Effector memory CD8-positive, alpha-beta T cell (primary cell): ENCODE measurements at regions not wholly inside any gene's neighbourhood (a gene's known extent, or its start where the extent isn't known, plus 50 kb on each side); places are given as distances from the start of the nearest gene placed in this dataset.
"Not testable (repeated sequence)": the region's sequence is repeated elsewhere in the genome, so short reads cannot be mapped to it uniquely, and the experiment has no call there.

ENCODE experiments used
- ATAC-seq: fragments of 150-1000 bp; cut with Tn5 transposase; replicated peaks from 2 replicates; pipeline ENCODE4 v1.10.0; 2021; ENCODE audit warnings: mild to moderate bottlenecking, moderate library complexity
- DNase-seq, 3 experiments: peaks; one replicate each; pipeline ENCODE4 v3.0.0; 2021
- H3K27ac Mint-ChIP-seq, 2 donors: one replicate each; pipeline ENCODE4 v1.8.0; 2022; ENCODE audit warnings: mild to moderate bottlenecking in 2 of 2, mixed read lengths in 2 of 2, moderate library complexity in 2 of 2
- H3K27me3 Mint-ChIP-seq, 2 donors: one replicate each; pipeline ENCODE4 v1.8.0; 2022; ENCODE audit warnings: mixed read lengths in 2 of 2
- H3K36me3 Mint-ChIP-seq: one replicate; pipeline ENCODE4 v1.8.0; 2022; ENCODE audit warnings: mild to moderate bottlenecking, moderate library complexity, mixed read lengths; ENCODE audit not compliant: insufficient read depth
- H3K4me1 Mint-ChIP-seq, 2 donors: one replicate each; pipeline ENCODE4 v1.8.0; 2022; ENCODE audit warnings: low read depth in 2 of 2, mixed read lengths in 2 of 2
- H3K4me3 Mint-ChIP-seq, 2 donors: one replicate each; pipeline ENCODE4 v1.8.0; 2022; ENCODE audit warnings: mild to moderate bottlenecking in 2 of 2, mixed read lengths in 2 of 2, moderate library complexity in 2 of 2
- H3K9me3 Mint-ChIP-seq, 2 donors: one replicate each; pipeline ENCODE4 v1.8.0; 2022; ENCODE audit warnings: mixed read lengths in 2 of 2

- H3K27ac Mint-ChIP-seq = no peak overlapping the region
- no peak for ATAC-seq
- DNase-seq = no peak
- H3K4me3 Mint-ChIP-seq = no peak overlapping the region
- no peaks in the 10 kb centered on the region for H3K36me3 Mint-ChIP-seq
- H3K9me3 Mint-ChIP-seq = no peaks in the 10 kb centered on the region
- H3K27me3 Mint-ChIP-seq = no peaks in the 10 kb centered on the region
- no peaks in the 10 kb centered on the region for H3K4me1 Mint-ChIP-seq
Observed at GRCh38 chr7:94190599-94191061, 186.5 kb upstream of the BET1 start.

- not testable (repeated sequence) for H3K9me3 Mint-ChIP-seq, H3K4me3 Mint-ChIP-seq, H3K4me1 Mint-ChIP-seq, ATAC-seq, H3K27me3 Mint-ChIP-seq, DNase-seq, H3K36me3 Mint-ChIP-seq, H3K27ac Mint-ChIP-seq
Observed at GRCh38 chr7:94194426-94194825, 190.3 kb upstream of the BET1 start.

- Mint-ChIP-seq H3K36me3 (no peaks in the 10 kb centered on the region), H3K9me3 (peaks cover 0 to 4% of the 10 kb centered on the region in 2 donors), H3K27ac (no peak overlapping the region), H3K27me3 (no peaks in the 10 kb centered on the region), H3K4me1 (no peaks in the 10 kb centered on the region), H3K4me3 (no peak overlapping the region)
- ATAC-seq (no peak), DNase-seq (no peak)
Observed at GRCh38 chr7:94195201-94195600, 191.0 kb upstream of the BET1 start.

GRCh38 chr7:94195813-94196212, 191.7 kb upstream of the BET1 start:
- H3K27ac Mint-ChIP-seq = no peak overlapping the region
- no peaks in the 10 kb centered on the region for H3K36me3 Mint-ChIP-seq
- DNase-seq = no peak
- no peak for ATAC-seq
- H3K4me1 Mint-ChIP-seq = no peaks in the 10 kb centered on the region
- no peaks in the 10 kb centered on the region for H3K27me3 Mint-ChIP-seq
- H3K9me3 Mint-ChIP-seq = peaks cover 0 to 4% of the 10 kb centered on the region in 2 donors
- H3K4me3 Mint-ChIP-seq = no peak overlapping the region

GRCh38 chr7:94205529-94205928, 189.2 kb upstream of the COL1A2 start:
- Mint-ChIP-seq H3K9me3 (peaks cover 5% of the 10 kb centered on the region in 2 donors), H3K27me3 (no peaks in the 10 kb centered on the region), H3K36me3 (no peaks in the 10 kb centered on the region), H3K4me3 (no peak overlapping the region), H3K27ac (no peak overlapping the region), H3K4me1 (no peaks in the 10 kb centered on the region)
- ATAC-seq = no peak
- DNase-seq = no peak

GRCh38 chr7:94206295-94206694, 188.4 kb upstream of the COL1A2 start:
- no peaks in the 10 kb centered on the region for H3K36me3 Mint-ChIP-seq
- ATAC-seq (no peak), DNase-seq (no peak)
- H3K27ac Mint-ChIP-seq = no peak overlapping the region
- no peaks in the 10 kb centered on the region for H3K27me3 Mint-ChIP-seq
- peaks cover 5% of the 10 kb centered on the region in 2 donors for H3K9me3 Mint-ChIP-seq
- H3K4me3 Mint-ChIP-seq = no peak overlapping the region
- H3K4me1 Mint-ChIP-seq = no peaks in the 10 kb centered on the region

GRCh38 chr7:94212160-94212559, 182.5 kb upstream of the COL1A2 start:
- Mint-ChIP-seq H3K4me3 (no peak overlapping the region), H3K9me3 (peaks cover 5% of the 10 kb centered on the region in 2 donors), H3K36me3 (no peaks in the 10 kb centered on the region), H3K4me1 (no peaks in the 10 kb centered on the region), H3K27me3 (no peaks in the 10 kb centered on the region), H3K27ac (no peak overlapping the region)
- ATAC-seq = no peak
- no peak for DNase-seq

GRCh38 chr7:94216944-94217461, 177.7 kb upstream of the COL1A2 start:
- no peak for ATAC-seq
- no peaks in the 10 kb centered on the region for H3K36me3 Mint-ChIP-seq

GRCh38 chr7:94217766-94218165, 176.9 kb upstream of the COL1A2 start:
- Mint-ChIP-seq H3K4me3 (no peak overlapping the region), H3K9me3 (no peaks in the 10 kb centered on the region), H3K4me1 (no peaks in the 10 kb centered on the region), H3K27me3 (no peaks in the 10 kb centered on the region), H3K36me3 (no peaks in the 10 kb centered on the region), H3K27ac (no peak overlapping the region)
- ATAC-seq (no peak), DNase-seq (no peak)

More at GRCh38 chr7:94216944-94217461, 177.7 kb upstream of the COL1A2 start:
- Mint-ChIP-seq H3K9me3 (no peaks in the 10 kb centered on the region), H3K27ac (no peak overlapping the region), H3K27me3 (no peaks in the 10 kb centered on the region), H3K4me3 (no peak overlapping the region), H3K4me1 (no peaks in the 10 kb centered on the region)
- DNase-seq = no peak

GRCh38 chr7:94222516-94222915, 172.2 kb upstream of the COL1A2 start:
- no peaks in the 10 kb centered on the region for H3K36me3 Mint-ChIP-seq

GRCh38 chr7:94223375-94224084, 171.2 kb upstream of the COL1A2 start:
- DNase-seq = no peak
- no peaks in the 10 kb centered on the region for H3K4me1 Mint-ChIP-seq
- no peak for ATAC-seq
- no peak overlapping the region for H3K4me3 Mint-ChIP-seq
- H3K27me3 Mint-ChIP-seq = no peaks in the 10 kb centered on the region
- H3K9me3 Mint-ChIP-seq = no peaks in the 10 kb centered on the region
- no peak overlapping the region for H3K27ac Mint-ChIP-seq
- no peaks in the 10 kb centered on the region for H3K36me3 Mint-ChIP-seq

More at GRCh38 chr7:94222516-94222915, 172.2 kb upstream of the COL1A2 start:
- H3K4me3 Mint-ChIP-seq = no peak overlapping the region
- no peaks in the 10 kb centered on the region for H3K27me3 Mint-ChIP-seq
- ATAC-seq (no peak), DNase-seq (no peak)
- no peaks in the 10 kb centered on the region for H3K4me1 Mint-ChIP-seq
- no peaks in the 10 kb centered on the region for H3K9me3 Mint-ChIP-seq
- H3K27ac Mint-ChIP-seq = no peak overlapping the region

- Mint-ChIP-seq H3K4me3 (no peak overlapping the region), H3K27me3 (no peaks in the 10 kb centered on the region), H3K27ac (no peak overlapping the region), H3K9me3 (no peaks in the 10 kb centered on the region), H3K36me3 (no peaks in the 10 kb centered on the region), H3K4me1 (no peaks in the 10 kb centered on the region)
- ATAC-seq (no peak), DNase-seq (no peak)
Observed at GRCh38 chr7:94228223-94228622, 166.5 kb upstream of the COL1A2 start.

GRCh38 chr7:94228678-94229077, 166.0 kb upstream of the COL1A2 start:
- Mint-ChIP-seq H3K4me3 (no peak overlapping the region), H3K4me1 (no peaks in the 10 kb centered on the region), H3K9me3 (no peaks in the 10 kb centered on the region), H3K27me3 (no peaks in the 10 kb centered on the region), H3K27ac (no peak overlapping the region), H3K36me3 (no peaks in the 10 kb centered on the region)
- DNase-seq = no peak
- ATAC-seq = no peak

GRCh38 chr7:94231305-94231704, 163.4 kb upstream of the COL1A2 start:
- Mint-ChIP-seq H3K4me3 (no peak overlapping the region), H3K27me3 (no peaks in the 10 kb centered on the region), H3K9me3 (no peaks in the 10 kb centered on the region), H3K36me3 (no peaks in the 10 kb centered on the region), H3K27ac (no peak overlapping the region), H3K4me1 (no peaks in the 10 kb centered on the region)
- ATAC-seq (no peak), DNase-seq (no peak)
